Activated CD4-positive, alpha-beta T cell treated with anti-CD3 and anti-CD28 coated beads, Interleukin-2, Interleukin-4, amounts not matched to agents 100 ng/mL and 50 ng/mL, durations not matched to agents 16 hours and 8 hours (primary cell): ENCODE measurements at regions not wholly inside any gene's neighbourhood (a gene's known extent, or its start where the extent isn't known, plus 50 kb on each side); places are given as distances from the start of the nearest gene placed in this dataset.
"Not testable (repeated sequence)": the region's sequence is repeated elsewhere in the genome, so short reads cannot be mapped to it uniquely, and the experiment has no call there.

Source experiments
- DNase-seq: peaks from one replicate; pipeline ENCODE4 v3.0.0-alpha.2; 2020; ENCODE audit warnings: low spot score

GRCh38 chr12:131414155-131414922, 296.6 kb upstream of the SFSWAP start:
- DNase-seq: not testable (repeated sequence)

- peak; percentile 13 for DNase-seq
Measured at GRCh38 chr12:131415781-131416180, 295.1 kb upstream of the SFSWAP start.

- DNase-seq: no peak
Measured at GRCh38 chr12:131418121-131418520, 292.8 kb upstream of the SFSWAP start.

DNA sequence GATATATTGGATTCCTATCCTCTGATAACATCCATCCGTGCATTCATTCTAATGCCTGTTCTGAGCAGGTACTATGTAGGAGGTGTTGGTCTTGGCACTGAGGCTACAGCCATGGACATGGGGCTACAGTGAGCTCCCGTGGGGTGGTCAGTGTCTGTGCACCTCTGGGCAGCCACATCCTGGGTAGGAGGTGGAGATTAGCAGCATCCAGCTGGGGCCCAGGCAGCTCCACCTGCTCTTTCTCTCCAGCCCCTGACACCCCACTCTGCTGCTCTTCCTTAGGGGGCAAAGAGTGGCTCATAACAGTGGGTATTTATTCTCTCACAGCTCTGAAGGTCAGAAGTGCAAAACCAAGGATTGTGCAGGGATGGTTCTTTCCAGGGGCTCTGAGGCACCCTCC, 292.0 kb upstream of the SFSWAP start:
- DNase-seq: no peak

DNA sequence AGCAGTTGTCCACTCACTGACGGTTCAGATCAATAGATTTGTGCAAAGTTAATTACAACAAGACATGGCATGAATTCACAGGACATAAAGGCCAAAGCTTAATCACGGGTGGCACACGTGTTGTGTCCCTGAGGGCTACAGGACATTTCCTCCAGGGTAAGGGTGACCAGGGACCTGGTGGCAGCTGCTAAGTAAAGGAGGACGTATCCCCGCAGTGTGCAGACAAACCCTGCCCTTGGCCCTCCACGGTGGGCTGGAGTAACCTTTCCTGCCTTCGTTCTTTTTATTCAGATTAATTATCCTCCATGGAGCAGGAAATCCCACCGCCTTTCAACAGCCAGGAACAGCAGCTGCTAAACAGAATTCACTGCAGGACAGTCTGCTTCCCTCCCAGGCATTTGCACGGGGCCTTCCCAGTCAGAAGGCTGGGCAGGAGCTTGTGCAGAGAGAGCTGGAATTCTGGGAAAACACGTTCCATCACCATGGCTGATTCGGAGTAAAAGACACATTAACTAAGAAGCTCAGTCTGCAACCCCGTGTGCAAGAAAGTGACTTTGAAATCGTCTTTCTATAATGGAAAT, 289.9 kb upstream of the SFSWAP start:
- no peak for DNase-seq

DNA sequence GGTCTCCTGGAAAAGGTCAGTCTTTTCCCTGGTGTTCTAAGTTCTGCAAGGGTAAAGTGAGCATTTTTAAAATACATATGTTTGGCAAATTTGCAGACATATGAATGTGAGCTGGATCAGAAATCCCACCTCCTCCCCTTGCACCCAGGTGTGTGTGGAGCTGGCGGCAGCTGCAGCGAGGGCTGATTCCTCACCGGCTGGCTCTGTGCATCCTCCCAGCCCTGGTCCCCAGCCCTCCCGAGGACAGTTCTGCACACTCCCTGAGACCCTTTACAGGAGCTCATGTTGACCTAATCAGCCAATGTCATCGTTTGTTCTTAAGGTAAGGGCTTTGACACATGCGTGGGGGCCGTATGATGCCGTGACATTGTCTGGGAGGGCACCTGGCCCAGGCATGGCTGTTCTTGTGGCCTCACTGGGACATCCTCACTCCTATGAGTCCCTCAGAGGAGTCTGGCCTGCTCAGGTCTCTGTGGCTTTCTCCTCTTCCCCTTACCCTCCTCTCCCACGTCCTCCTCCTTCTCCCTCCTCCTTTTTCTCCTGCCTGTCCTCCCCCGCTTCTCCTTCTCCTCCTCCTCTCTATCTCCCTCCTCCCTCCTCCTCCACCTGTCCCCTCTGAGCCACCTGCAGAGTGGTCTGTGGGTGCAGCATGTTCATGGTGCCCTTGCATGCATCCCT, 289.2 kb upstream of the SFSWAP start:
- DNase-seq: no peak

DNA sequence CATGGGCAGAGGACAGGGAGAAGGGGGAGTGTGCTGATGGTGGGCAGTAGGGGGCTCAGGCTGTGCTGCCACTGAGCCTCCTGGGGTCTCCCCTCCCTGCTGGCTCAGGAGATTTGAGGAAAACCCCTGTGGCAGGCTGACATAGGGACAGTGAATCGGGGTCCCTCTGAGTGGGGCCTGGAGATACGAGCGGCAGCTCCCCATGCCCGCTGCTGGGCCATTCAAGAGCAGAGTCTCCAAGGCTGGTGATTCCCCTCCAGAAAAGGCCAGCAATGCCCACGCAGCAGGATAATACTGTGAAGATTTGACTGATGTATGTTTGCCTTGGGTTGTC, 288.7 kb upstream of the SFSWAP start:
- no peak for DNase-seq

DNA sequence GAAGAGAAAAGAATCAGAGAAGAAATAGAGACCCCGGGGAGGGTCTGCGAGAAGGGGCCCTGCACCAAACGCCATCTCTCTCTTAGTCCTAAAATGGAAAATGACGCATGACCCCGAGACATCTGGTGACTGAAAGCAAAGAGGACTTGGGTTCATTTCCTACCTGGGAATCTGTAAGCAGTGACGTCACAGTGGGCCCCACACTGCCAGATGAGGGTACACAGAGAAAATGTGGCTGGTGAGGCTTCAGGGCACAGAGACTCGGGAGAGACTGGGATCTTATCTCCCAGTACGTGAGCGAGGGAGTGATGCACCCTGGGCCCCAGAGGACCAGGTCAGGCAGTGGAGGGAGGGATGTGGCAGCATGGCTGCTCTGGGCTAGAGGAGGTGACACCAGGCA, 288.1 kb upstream of the SFSWAP start:
- DNase-seq: no peak

DNA sequence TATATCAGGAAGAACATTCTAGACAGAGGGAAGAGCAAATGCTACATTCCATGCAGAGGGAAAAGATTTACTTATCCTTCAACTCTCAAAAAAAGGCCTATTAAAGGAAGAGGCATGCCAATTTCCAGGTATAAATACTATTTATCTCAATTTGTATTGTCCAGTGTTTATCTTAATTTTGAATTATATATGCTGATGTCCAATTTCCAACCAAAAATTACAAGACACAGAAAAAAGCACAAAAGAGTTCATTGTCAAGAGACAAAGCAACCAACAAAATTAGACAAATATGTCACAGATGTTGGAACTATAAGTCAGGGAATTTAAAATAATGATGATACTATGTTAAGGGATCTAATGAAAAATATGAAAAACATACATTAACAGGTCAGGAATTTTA, 286.6 kb upstream of the SFSWAP start:
- DNase-seq: no peak

GRCh38 chr12:131425112-131426075, 285.5 kb upstream of the SFSWAP start:
- DNase-seq: no peak

- no peak for DNase-seq
Measured at GRCh38 chr12:131428091-131428685, 282.7 kb upstream of the SFSWAP start.

GRCh38 chr12:131429221-131429620, 281.7 kb upstream of the SFSWAP start:
- DNase-seq: not testable (repeated sequence)

GRCh38 chr12:131429697-131430096, 281.2 kb upstream of the SFSWAP start:
- DNase-seq: not testable (repeated sequence)

DNA sequence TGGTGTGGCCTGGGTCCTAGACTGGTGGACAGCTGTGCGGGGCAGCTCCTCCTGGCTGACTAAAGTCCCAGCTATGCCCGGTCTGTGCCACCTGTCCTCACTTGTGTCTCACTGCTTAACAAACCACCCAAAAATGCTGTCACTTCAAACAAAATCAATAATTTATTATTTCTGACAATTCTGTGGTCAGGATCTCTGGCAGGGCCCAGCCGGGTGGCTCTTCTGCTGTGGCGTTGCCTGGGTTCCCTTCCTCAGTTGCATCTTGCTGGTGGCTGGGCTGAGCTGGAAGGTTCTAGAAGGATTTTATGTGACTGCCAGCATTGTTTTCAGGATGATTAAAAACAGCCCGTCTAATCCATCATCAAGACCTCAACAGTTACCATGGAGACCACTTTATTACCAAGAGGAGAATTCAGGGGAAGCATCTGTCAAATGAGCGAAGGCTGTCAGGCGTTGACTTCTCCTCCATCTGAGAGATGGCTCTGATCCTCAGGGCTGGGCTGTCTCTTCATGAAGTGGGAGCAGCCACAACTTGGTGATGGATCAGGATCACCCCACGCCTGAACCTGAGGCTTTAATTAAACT, 280.6 kb upstream of the SFSWAP start:
- DNase-seq: no peak

DNA sequence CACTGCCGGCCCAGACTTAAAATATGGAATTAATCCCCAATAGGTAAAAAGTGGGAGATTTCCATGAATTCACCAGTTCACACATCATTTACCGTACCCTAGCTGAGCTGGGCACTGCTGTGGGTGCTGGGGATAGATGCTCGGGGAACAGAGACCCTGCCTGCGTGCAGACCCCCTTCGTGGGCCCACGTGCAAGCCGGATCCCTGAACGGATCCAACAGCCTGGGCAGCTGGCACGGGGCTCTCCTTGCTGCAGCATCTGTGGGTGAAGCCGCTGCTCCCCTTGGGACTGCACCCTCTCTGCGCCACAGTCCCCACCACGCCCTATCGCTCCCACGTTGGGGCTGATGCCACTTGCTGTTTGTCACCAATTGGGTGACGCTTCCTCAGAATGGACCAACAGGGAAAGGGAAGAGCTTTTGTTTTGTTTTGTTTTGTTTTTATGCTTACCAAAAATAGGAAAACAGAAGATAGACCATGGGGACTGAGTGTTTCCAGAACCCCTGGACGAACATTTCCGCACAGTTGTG, 279.7 kb upstream of the SFSWAP start:
- not testable (repeated sequence) for DNase-seq

- DNase-seq: no peak
Measured at GRCh38 chr12:131432532-131433260, 278.2 kb upstream of the SFSWAP start.

- no peak for DNase-seq
Measured at GRCh38 chr12:131434208-131435125, 276.4 kb upstream of the SFSWAP start.

DNA sequence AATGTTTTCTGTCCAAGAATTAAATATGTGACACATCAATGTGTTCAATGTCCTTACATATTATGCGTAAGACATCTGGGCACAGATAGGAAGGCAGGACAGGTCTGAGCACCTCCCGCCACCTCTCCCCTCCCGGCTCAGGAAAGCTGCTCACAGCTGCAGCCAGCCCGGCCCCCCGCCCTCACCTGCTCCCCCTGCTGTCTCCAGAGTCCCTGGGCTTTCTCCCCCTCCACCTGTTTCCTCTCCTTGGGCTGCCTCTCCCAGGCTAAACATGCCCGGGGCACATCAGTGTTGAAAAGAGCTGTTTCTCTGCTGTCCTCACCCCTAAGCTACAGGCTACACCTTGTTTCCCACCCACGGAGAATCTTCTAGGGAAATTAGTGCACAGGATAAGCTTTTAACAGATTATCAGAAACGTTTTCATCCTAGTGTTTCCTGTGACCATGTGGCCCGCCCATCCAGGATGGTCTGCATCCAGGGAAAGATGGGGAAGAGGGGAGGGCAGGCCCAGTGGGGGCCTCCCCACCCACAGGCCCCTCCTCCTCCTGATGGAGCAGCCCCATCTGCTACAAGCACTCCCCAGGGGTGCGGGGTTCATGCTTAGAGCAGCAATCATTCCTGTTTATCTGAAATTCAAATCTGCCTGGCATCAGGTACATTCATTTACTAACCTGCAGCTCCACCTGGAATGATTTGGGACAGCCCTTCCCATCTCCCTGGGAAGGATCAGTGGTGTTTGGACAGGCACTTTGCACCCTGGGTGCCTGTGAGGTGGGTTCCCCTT, 273.8 kb upstream of the SFSWAP start:
- DNase-seq: no peak
